K562 (cell line): ENCODE measurements at regions not wholly inside any gene's neighbourhood (a gene's known extent, or its start where the extent isn't known, plus 50 kb on each side); places are given as distances from the start of the nearest gene placed in this dataset.

Source experiments
- ATAC-seq: fragments of 200-7000 bp; cut with Tn5 transposase; 3 replicates; pipeline ENCODE4 v1.9.1; 2020; ENCODE audit warnings: moderate library complexity
- BruUV-seq: library from RNA; stranded (reverse); fragments of 400-500 nt; replicated peaks from 2 replicates; lab custom pipeline; 2021; lab: Mats Ljungman, UMichigan
- CTCF ChIA-PET: fragments of 300-600 bp; formaldehyde crosslinking; extraction: SDS; loops from one replicate; lab custom pipeline; 2021; ENCODE audit warnings: low intra/inter-chr PET ratio; lab: Yijun Ruan, JAX
- POLR2A ChIA-PET: fragments of 300-600, 350-650 bp; sonication (Branson Sonifier 250); formaldehyde crosslinking; extraction: SDS; loops from one replicate; lab custom pipeline; 2021; ENCODE audit warnings: antibody characterized with exemption, inconsistent platforms; lab: Yijun Ruan, JAX
- DNase-seq, 4 experiments: peaks; one replicate each; pipeline versions ENCODE4 v3.0.0 to v3.0.0-alpha.2; 2011 to 2018; ENCODE audit warnings: low spot score in 3 of 4, mixed read lengths in 3 of 4; ENCODE audit errors: extremely low read depth in 1 of 4
- FAIRE-seq: peaks from 2 replicates; lab custom pipeline; 2011; peaks lifted over from hg19 to GRCh38; lab: Jason Lieb, UNC
- H2AFZ ChIP-seq: 2 replicates; pipeline ENCODE4 v1.6.0; 2011; ENCODE audit warnings: low read depth, low read length, control low read depth, inconsistent platforms
- H3K27ac ChIP-seq: fragments of 200-600 bp; 3 replicates; pipeline ENCODE4 v1.8.0; 2011; ENCODE audit warnings: low read depth, mild to moderate bottlenecking, control low read depth, inconsistent platforms, low read length, moderate library complexity, mixed read lengths; ENCODE audit errors: extremely low read depth
- H3K27me3 ChIP-seq, 2 experiments: fragments of 300-600 bp in 1 of 2; 2 replicates in 1 of 2; 3 replicates in 1 of 2; pipeline versions ENCODE4 v1.6.0 to v1.8.0; 2011; ENCODE audit warnings: inconsistent platforms in 2 of 2, low read length in 2 of 2, mild to moderate bottlenecking in 1 of 2, mixed read lengths in 1 of 2, moderate library complexity in 1 of 2; ENCODE audit not compliant: control insufficient read depth in 2 of 2, insufficient read depth in 2 of 2
- H3K36me3 ChIP-seq: fragments of 300-600 bp; 3 replicates; pipeline ENCODE4 v1.8.0; 2011; ENCODE audit warnings: mild to moderate bottlenecking, low read length, inconsistent platforms; ENCODE audit not compliant: control insufficient read depth, insufficient read depth
- H3K4me1 ChIP-seq, 2 experiments: fragments of 200-600 bp in 1 of 2; replicated peaks in 1 of 2; 2 replicates in 1 of 2; 3 replicates in 1 of 2; pipeline versions ENCODE4 v1.5.1 to v1.8.0; 2011; ENCODE audit warnings: inconsistent platforms in 2 of 2, low read length in 2 of 2, mild to moderate bottlenecking in 1 of 2, mixed read lengths in 1 of 2, moderate library complexity in 1 of 2; ENCODE audit not compliant: control insufficient read depth in 2 of 2, insufficient read depth in 2 of 2
- H3K4me2 ChIP-seq: 2 replicates; pipeline ENCODE4 v1.6.1; 2011; ENCODE audit warnings: low read length, control low read depth, inconsistent platforms, mixed read lengths; ENCODE audit not compliant: insufficient read depth
- H3K4me3 ChIP-seq: fragments of 200-600 bp; sonication (generic), shearing (Covaris generic); 2 replicates; pipeline ENCODE4 v1.5.1; 2016; ENCODE audit warnings: control low read depth, inconsistent platforms
- H3K79me2 ChIP-seq: fragments of 200-600 bp; 3 replicates; pipeline ENCODE4 v1.8.0; 2011; ENCODE audit warnings: low read length, inconsistent platforms; ENCODE audit not compliant: control insufficient read depth, insufficient read depth
- H3K9ac ChIP-seq, 2 experiments: 2 replicates each; pipeline versions ENCODE4 v1.6.0 to v1.6.1; 2011; ENCODE audit warnings: low read depth in 2 of 2, low read length in 2 of 2, control low read depth in 1 of 2, inconsistent platforms in 1 of 2, mild to moderate bottlenecking in 1 of 2, mixed read lengths in 1 of 2; ENCODE audit not compliant: insufficient read depth in 1 of 2
- H3K9me1 ChIP-seq: one replicate; pipeline ENCODE4 v1.6.0; 2011; ENCODE audit warnings: inconsistent platforms, mild to moderate bottlenecking, low read length, moderate library complexity; ENCODE audit not compliant: control insufficient read depth, insufficient read depth
- H3K9me3 ChIP-seq: replicated peaks from 2 replicates; pipeline ENCODE4 v1.5.1; 2011; ENCODE audit warnings: low read depth, low read length, inconsistent platforms; ENCODE audit not compliant: control insufficient read depth, insufficient read depth
- H4K20me1 ChIP-seq: replicated peaks from 2 replicates; pipeline ENCODE4 v1.6.1; 2011; ENCODE audit warnings: low read length, inconsistent platforms, mixed read lengths; ENCODE audit not compliant: control insufficient read depth, insufficient read depth
- GATAD2A ChIP-seq: fragments of 450-650 bp; IDR thresholded peaks from 2 replicates; pipeline ENCODE4 v1.6.1; 2017
- HNRNPK ChIP-seq: fragments of 200-400 bp; formaldehyde crosslinking; IDR thresholded peaks from one replicate; pipeline ENCODE4 v1.6.1; 2018; ENCODE audit warnings: mild to moderate bottlenecking, low read depth, low read length; ENCODE audit not compliant: poor library complexity, severe bottlenecking
- KDM5B ChIP-seq: fragments of 200-600 bp; sonication (generic); IDR thresholded peaks from 2 replicates; pipeline ENCODE4 v1.6.1; 2012; ENCODE audit warnings: low read depth, mild to moderate bottlenecking, moderate library complexity, low read length, control low read depth, inconsistent platforms; ENCODE audit not compliant: insufficient replicate concordance
- MTF1 ChIP-seq: fragments of 250-450 bp; sonication (Bioruptor Pico); IDR thresholded peaks from 2 replicates; pipeline ENCODE4 v1.9.0; 2021; ENCODE audit warnings: moderate library complexity, mild to moderate bottlenecking, inconsistent platforms, borderline replicate concordance
- NR1H2 ChIP-seq: sonication (generic); formaldehyde crosslinking; IDR thresholded peaks from 2 replicates; pipeline ENCODE4 v1.4.0; 2020; ENCODE audit warnings: mild to moderate bottlenecking, missing genetic modification reagents
- NR2C1 ChIP-seq, 2 experiments: fragments of 450-650 bp; IDR thresholded peaks; 2 replicates each; pipeline ENCODE4 v1.6.1; 2017; ENCODE audit warnings: mild to moderate bottlenecking in 2 of 2, antibody characterized with exemption in 1 of 2, inconsistent platforms in 1 of 2, missing compliant biosample characterization in 1 of 2, missing genetic modification characterization in 1 of 2
- PML ChIP-seq: IDR thresholded peaks from 2 replicates; pipeline ENCODE4 v1.6.1; 2012; ENCODE audit warnings: low read length, inconsistent platforms
- RBM39 ChIP-seq: fragments of 200-400 bp; formaldehyde crosslinking; optimal IDR thresholded peaks from 2 replicates; pipeline ENCODE3; 2018; ENCODE audit warnings: low read depth, low read length
- TAL1 ChIP-seq: fragments of 450-650 bp; IDR thresholded peaks from 2 replicates; pipeline ENCODE4 v1.6.1; 2016; ENCODE audit warnings: mild to moderate bottlenecking
- ZBTB26 ChIP-seq: fragments of 450-650 bp; formaldehyde crosslinking; IDR thresholded peaks from 2 replicates; pipeline ENCODE4 v1.4.0; 2022; ENCODE audit warnings: missing genetic modification characterization
- ZNF518B ChIP-seq: fragments of 250-450 bp; sonication (Bioruptor Pico); IDR thresholded peaks from 2 replicates; pipeline ENCODE4 v1.5.0; 2021; ENCODE audit warnings: mild to moderate bottlenecking, moderate library complexity
- ZSCAN29 ChIP-seq: fragments of 450-650 bp; IDR thresholded peaks from 2 replicates; pipeline ENCODE4 v1.6.1; 2017
- WGBS: fragments of 100-300 bp; shearing (Covaris generic); methylation state at CpG from one replicate; pipeline ENCODE4 v1.1.6; 2016; ENCODE audit warnings: low coverage, mixed read lengths; ENCODE audit not compliant: insufficient coverage; ENCODE audit errors: missing lambda C conversion rate; 5-methylcytosine and 5-hydroxymethylcytosine counted together
- in situ Hi-C: fragments of 300-500 bp; cut with MboI; formaldehyde crosslinking; loops from 4 replicates; pipeline ENCODE4 v1.15.0; 2018; ENCODE audit warnings: inconsistent platforms, mixed read lengths
- intact Hi-C: fragments of 100-400 bp; cut with micrococcal nuclease; formaldehyde crosslinking; loops from 2 replicates; pipeline ENCODE4 v1.14.2; 2022

GRCh38 chr3:30511524-30512251 is 94.7 kb upstream of the TGFBR2 start (continued):
- no peak for TF ChIP-seq ZBTB26 (CRISPR knock-in tag)
- TF ChIP-seq GATAD2A, result no peak
- TF ChIP-seq PML, result no peak

GRCh38 chr3:30512576-30512975 is 93.8 kb upstream of the TGFBR2 start:
- 0% methylated on average over 1 of the region's 1 CpG for WGBS
- Histone ChIP-seq H3K79me2 (no peaks in the 10 kb centered on the region), H3K27ac (no peak overlapping the region), H3K4me3 (no peak overlapping the region), H3K9me3 (no peaks in the 10 kb centered on the region)
- POLR2A ChIA-PET, result no interaction called here
- ATAC-seq, result no peak
- TF ChIP-seq HNRNPK, result no peak
- TF ChIP-seq MTF1 (CRISPR knock-in tag), result no peak
- no peak for TF ChIP-seq ZSCAN29
- TF ChIP-seq NR2C1 (IDR thresholded peaks at IDR 0.05), result no peak
- TF ChIP-seq NR2C1 (tag; IDR thresholded peaks at IDR 0.05), result no peak
- no peak for TF ChIP-seq TAL1
- TF ChIP-seq KDM5B, result no peak
- no peak for TF ChIP-seq RBM39
- no peak for TF ChIP-seq NR1H2 (CRISPR knock-in tag)
- no peak for TF ChIP-seq ZNF518B (CRISPR knock-in tag)
- TF ChIP-seq, all 486 proteins: peak for 0
- Histone ChIP-seq H3K4me2 (no peak overlapping the region), H4K20me1 (no peaks in the 10 kb centered on the region), H3K4me1 (no peaks in the 10 kb centered on the region), H2AFZ (no peak overlapping the region), H3K9me1 (no peaks in the 10 kb centered on the region), H3K36me3 (no peaks in the 10 kb centered on the region), H3K27me3 (no peaks in the 10 kb centered on the region), H3K9ac (no peak overlapping the region)
- CTCF ChIA-PET, result no interaction called here
- intact Hi-C loops (no loop called here), in situ Hi-C loops (no loop called here)
- DNase-seq, result no peak
- no peak for FAIRE-seq
- BruUV-seq, result no TSS peak
